ENCODE measurements at regions not wholly inside any gene's neighbourhood (a gene's known extent, or its start where the extent isn't known, plus 50 kb on each side); places are given as distances from the start of the nearest gene placed in this dataset.

GRCh38 chr15:69958496-69959084 is 139.1 kb downstream of the TLE3 start:
- FAIRE-seq, result no peak

GRCh38 chr15:69962561-69962960 is 135.2 kb downstream of the TLE3 start:
- no peak for TF ChIP-seq EZH2 (IDR thresholded peaks at IDR 0.05; ENCODE audit: low read length)
- no peak for TF ChIP-seq CTCF (optimal IDR thresholded peaks at IDR 0.05 in 1 of 3, IDR thresholded peaks at IDR 0.05 in 1 of 3, conservative IDR thresholded peaks at IDR 0.05 in 1 of 3; ENCODE audit: extremely low read depth in 1 of 3, insufficient read depth in 2 of 3, low read length in 3 of 3)
- H3K9me1 ChIP-seq (ENCODE audit: control insufficient read depth, extremely low read depth, insufficient read depth, low read length), result no peaks in the 10 kb centered on the region
- no peak overlapping the region for H3K9ac ChIP-seq (ENCODE audit: control insufficient read depth, extremely low read depth, insufficient read depth, low read length)
- FAIRE-seq (no peak), DNase-seq (ENCODE audit: low read depth, low spot score) (no peak)
- no peak overlapping the region for H2AFZ ChIP-seq (ENCODE audit: control insufficient read depth, low read length)
- H3K27me3 ChIP-seq (ENCODE audit: control insufficient read depth, extremely low read depth, insufficient read depth, low read length), result peaks cover 3% of the 10 kb centered on the region
- no peak overlapping the region for H3K4me3 ChIP-seq (ENCODE audit: control insufficient read depth in 2 of 3, extremely low read depth in 1 of 3, insufficient read depth in 2 of 3, low read depth in 1 of 3, low read length in 3 of 3)
- no peaks in the 10 kb centered on the region for H3K4me1 ChIP-seq (ENCODE audit: control insufficient read depth, extremely low read depth, insufficient read depth, low read length)
- H3K79me2 ChIP-seq (ENCODE audit: control insufficient read depth, insufficient read depth, low read length), result no peaks in the 10 kb centered on the region
- no peak overlapping the region for H3K27ac ChIP-seq (ENCODE audit: control insufficient read depth, insufficient read depth, low read length)
- peaks cover 1% of the 10 kb centered on the region for H4K20me1 ChIP-seq (ENCODE audit: control insufficient read depth, extremely low read depth, insufficient read depth, low read length)
- dilution Hi-C loops (cut with MboI; ENCODE audit: extremely low pct_ligation_motif_present, low sequenced_read_pairs), result no loop called here
- no peaks in the 10 kb centered on the region for H3K36me3 ChIP-seq (ENCODE audit: control insufficient read depth in 2 of 2, extremely low read depth in 1 of 2, insufficient read depth in 2 of 2, low read length in 2 of 2)
- no peaks in the 10 kb centered on the region for H3K9me3 ChIP-seq (ENCODE audit: control insufficient read depth, low read depth, low read length)
- H3K4me2 ChIP-seq (ENCODE audit: control insufficient read depth, extremely low read depth, insufficient read depth, low read depth, low read length), result no peak overlapping the region

More at GRCh38 chr15:69958496-69959084, 139.1 kb downstream of the TLE3 start:
- TF ChIP-seq EZH2 (IDR thresholded peaks at IDR 0.05; ENCODE audit: low read length) (no peak), CTCF (optimal IDR thresholded peaks at IDR 0.05 in 1 of 3, IDR thresholded peaks at IDR 0.05 in 1 of 3, conservative IDR thresholded peaks at IDR 0.05 in 1 of 3; ENCODE audit: extremely low read depth in 1 of 3, insufficient read depth in 2 of 3, low read length in 3 of 3) (no peak)
- no peak overlapping the region for H3K27ac ChIP-seq (ENCODE audit: control insufficient read depth, insufficient read depth, low read length)
- no peak overlapping the region for H3K4me3 ChIP-seq (ENCODE audit: control insufficient read depth in 2 of 3, extremely low read depth in 1 of 3, insufficient read depth in 2 of 3, low read depth in 1 of 3, low read length in 3 of 3)
- H3K4me2 ChIP-seq (ENCODE audit: control insufficient read depth, extremely low read depth, insufficient read depth, low read depth, low read length), result no peak overlapping the region
- no peak for DNase-seq (ENCODE audit: low read depth, low spot score)
- H3K4me1 ChIP-seq (ENCODE audit: control insufficient read depth, extremely low read depth, insufficient read depth, low read length), result no peaks in the 10 kb centered on the region
- H3K79me2 ChIP-seq (ENCODE audit: control insufficient read depth, insufficient read depth, low read length), result no peaks in the 10 kb centered on the region
- no peaks in the 10 kb centered on the region for H3K9me3 ChIP-seq (ENCODE audit: control insufficient read depth, low read depth, low read length)
- no peaks in the 10 kb centered on the region for H3K9me1 ChIP-seq (ENCODE audit: control insufficient read depth, extremely low read depth, insufficient read depth, low read length)
- H3K36me3 ChIP-seq (ENCODE audit: control insufficient read depth in 2 of 2, extremely low read depth in 1 of 2, insufficient read depth in 2 of 2, low read length in 2 of 2), result no peaks in the 10 kb centered on the region
- no peak overlapping the region for H3K9ac ChIP-seq (ENCODE audit: control insufficient read depth, extremely low read depth, insufficient read depth, low read length)
- H4K20me1 ChIP-seq (ENCODE audit: control insufficient read depth, extremely low read depth, insufficient read depth, low read length), result peaks cover 2% of the 10 kb centered on the region
- dilution Hi-C loops (cut with MboI; ENCODE audit: extremely low pct_ligation_motif_present, low sequenced_read_pairs), result no loop called here
- peaks cover 22% of the 10 kb centered on the region for H3K27me3 ChIP-seq (ENCODE audit: control insufficient read depth, extremely low read depth, insufficient read depth, low read length)
- H2AFZ ChIP-seq (ENCODE audit: control insufficient read depth, low read length), result no peak overlapping the region

Data from keratinocyte (primary cell).